Neural cell (in vitro differentiated cells): ENCODE measurements at regions not wholly inside any gene's neighbourhood (a gene's known extent, or its start where the extent isn't known, plus 50 kb on each side); places are given as distances from the start of the nearest gene placed in this dataset.

Source experiments
- H2AFZ ChIP-seq: fragments of 200-600, 300-800 bp; sonication (generic), shearing (Covaris generic); 2 replicates; pipeline ENCODE4 v1.6.0; 2014; ENCODE audit warnings: low read depth, mild to moderate bottlenecking, antibody characterized with exemption, low read length, moderate library complexity
- H3F3A ChIP-seq: fragments of 200-600 bp; shearing (Covaris generic); 2 replicates; pipeline ENCODE4 v1.6.1; 2016; ENCODE audit warnings: mild to moderate bottlenecking, moderate library complexity, mixed read lengths, antibody characterized with exemption, low read length; ENCODE audit not compliant: insufficient read depth, poor library complexity, severe bottlenecking
- H3K27ac ChIP-seq: fragments of 200-600, 300-800 bp; sonication (generic), shearing (Covaris generic); 2 replicates; pipeline ENCODE4 v1.5.1; 2014; ENCODE audit warnings: mild to moderate bottlenecking, low read length, moderate library complexity
- H3K27me3 ChIP-seq: fragments of 300-800, 200-600 bp; sonication (generic), shearing (Covaris generic); 2 replicates; pipeline ENCODE4 v1.6.0; 2014; ENCODE audit warnings: mild to moderate bottlenecking, low read depth, low read length, moderate library complexity; ENCODE audit not compliant: insufficient read depth
- H3K36me3 ChIP-seq: fragments of 300-800, 200-600 bp; sonication (generic), shearing (Covaris generic); 2 replicates; pipeline ENCODE4 v1.5.1; 2014; ENCODE audit warnings: mild to moderate bottlenecking, antibody characterized with exemption, low read length, moderate library complexity; ENCODE audit not compliant: insufficient read depth
- H3K4me2 ChIP-seq: fragments of 300-800, 200-600 bp; sonication (generic), shearing (Covaris generic); 2 replicates; pipeline ENCODE4 v1.6.0; 2014; ENCODE audit warnings: mild to moderate bottlenecking, low read length
- H3K4me3 ChIP-seq: fragments of 300-800, 200-600 bp; sonication (generic), shearing (Covaris generic); 2 replicates; pipeline ENCODE4 v1.5.1; 2014; ENCODE audit warnings: mild to moderate bottlenecking, low read length, moderate library complexity
- H3K79me2 ChIP-seq: fragments of 200-600 bp; shearing (Covaris generic); replicated peaks from 2 replicates; pipeline ENCODE4 v1.6.0; 2014; ENCODE audit warnings: mild to moderate bottlenecking, low read length, moderate library complexity; ENCODE audit not compliant: insufficient read depth
- H3K9ac ChIP-seq: fragments of 300-800, 200-600 bp; sonication (generic), shearing (Covaris generic); 2 replicates; pipeline ENCODE4 v1.6.1; 2016; ENCODE audit warnings: mild to moderate bottlenecking, low read length, mixed read lengths
- H3K9me2 ChIP-seq: fragments of 200-600 bp; shearing (Covaris generic); 2 replicates; pipeline ENCODE4 v1.6.1; 2016; ENCODE audit warnings: mild to moderate bottlenecking, low read length, mixed read lengths; ENCODE audit not compliant: insufficient read depth
- H3K9me3 ChIP-seq: fragments of 200-600, 300-800 bp; sonication (generic), shearing (Covaris generic); 2 replicates; pipeline ENCODE4 v1.6.1; 2016; ENCODE audit warnings: mild to moderate bottlenecking, mixed run types, low read length, moderate library complexity, mixed read lengths
- H4K20me1 ChIP-seq: fragments of 200-600 bp; shearing (Covaris generic); 2 replicates; pipeline ENCODE4 v1.6.1; 2016; ENCODE audit warnings: mild to moderate bottlenecking, mixed run types; ENCODE audit not compliant: insufficient read depth
- EP300 ChIP-seq: fragments of 450-650 bp; conservative IDR thresholded peaks from 2 replicates; pipeline ENCODE4 v1.6.1; 2014; ENCODE audit warnings: antibody characterized with exemption, mild to moderate bottlenecking, moderate library complexity; ENCODE audit not compliant: poor library complexity, severe bottlenecking
- EZH2 ChIP-seq: fragments of 200-600, 300-800 bp; shearing (Covaris generic), sonication (generic); IDR thresholded peaks from 2 replicates; pipeline ENCODE4 v1.6.1; 2014; ENCODE audit warnings: antibody characterized with exemption, low read length, borderline replicate concordance, mild to moderate bottlenecking; ENCODE audit not compliant: insufficient read depth, poor library complexity, severe bottlenecking
- MXI1 ChIP-seq: fragments of 450-650 bp; conservative IDR thresholded peaks from 2 replicates; pipeline ENCODE4 v1.6.1; 2014; ENCODE audit warnings: antibody characterized with exemption, mild to moderate bottlenecking; ENCODE audit not compliant: poor library complexity, severe bottlenecking
- POLR2AphosphoS5 ChIP-seq: IDR thresholded peaks from 2 replicates; pipeline ENCODE4 v1.6.1; 2012
- RAD21 ChIP-seq: fragments of 450-650 bp; conservative IDR thresholded peaks from 2 replicates; pipeline ENCODE4 v1.6.1; 2014; ENCODE audit warnings: antibody characterized with exemption, mild to moderate bottlenecking, moderate library complexity
- REST ChIP-seq: IDR thresholded peaks from 2 replicates; pipeline ENCODE4 v1.6.1; 2012; ENCODE audit warnings: borderline replicate concordance
- SMC3 ChIP-seq: fragments of 450-650 bp; conservative IDR thresholded peaks from 2 replicates; pipeline ENCODE4 v1.6.1; 2014; ENCODE audit warnings: antibody characterized with exemption, mild to moderate bottlenecking, moderate library complexity; ENCODE audit not compliant: poor library complexity
- TAF1 ChIP-seq: IDR thresholded peaks from 2 replicates; pipeline ENCODE4 v1.6.1; 2012; ENCODE audit warnings: low read depth
- TF ChIP-seq, protein P1 (sequence below): fragments of 450-650 bp; IDR thresholded peaks from 2 replicates; pipeline ENCODE4 v1.5.1; 2014; ENCODE audit warnings: antibody characterized with exemption, mild to moderate bottlenecking, moderate library complexity; ENCODE audit not compliant: poor library complexity, severe bottlenecking

DNA sequence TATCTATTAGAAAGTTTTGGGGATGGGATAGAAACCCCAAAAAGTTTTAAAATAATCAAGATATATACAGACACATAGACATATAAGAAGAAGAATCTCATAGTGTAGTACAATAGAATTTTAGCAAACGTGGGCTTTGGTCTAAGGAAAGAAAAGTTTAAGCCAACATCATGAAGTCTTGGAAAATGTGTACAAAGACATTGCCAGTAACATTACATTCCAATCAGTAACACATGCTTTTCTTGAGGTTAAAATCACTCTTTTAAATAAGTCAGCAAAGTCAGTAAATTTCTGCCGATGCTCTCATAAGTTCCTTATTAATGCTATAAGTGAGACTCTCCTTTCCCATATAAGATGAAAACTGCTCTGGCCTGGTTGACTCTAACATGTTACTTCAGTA lies 201.1 kb upstream of the LRIG3 start:
- Histone ChIP-seq H3K9me2 (no peaks in the 10 kb centered on the region), H3F3A (no peaks in the 10 kb centered on the region), H3K4me3 (no peak overlapping the region), H3K9me3 (no peaks in the 10 kb centered on the region), H3K4me2 (no peak overlapping the region), H4K20me1 (no peaks in the 10 kb centered on the region), H2AFZ (no peak overlapping the region), H3K27me3 (no peaks in the 10 kb centered on the region), H3K9ac (no peak overlapping the region), H3K36me3 (no peaks in the 10 kb centered on the region), H3K79me2 (no peaks in the 10 kb centered on the region), H3K27ac (no peak overlapping the region)
- no peak for TF ChIP-seq EP300
- TF ChIP-seq, protein P1, sequence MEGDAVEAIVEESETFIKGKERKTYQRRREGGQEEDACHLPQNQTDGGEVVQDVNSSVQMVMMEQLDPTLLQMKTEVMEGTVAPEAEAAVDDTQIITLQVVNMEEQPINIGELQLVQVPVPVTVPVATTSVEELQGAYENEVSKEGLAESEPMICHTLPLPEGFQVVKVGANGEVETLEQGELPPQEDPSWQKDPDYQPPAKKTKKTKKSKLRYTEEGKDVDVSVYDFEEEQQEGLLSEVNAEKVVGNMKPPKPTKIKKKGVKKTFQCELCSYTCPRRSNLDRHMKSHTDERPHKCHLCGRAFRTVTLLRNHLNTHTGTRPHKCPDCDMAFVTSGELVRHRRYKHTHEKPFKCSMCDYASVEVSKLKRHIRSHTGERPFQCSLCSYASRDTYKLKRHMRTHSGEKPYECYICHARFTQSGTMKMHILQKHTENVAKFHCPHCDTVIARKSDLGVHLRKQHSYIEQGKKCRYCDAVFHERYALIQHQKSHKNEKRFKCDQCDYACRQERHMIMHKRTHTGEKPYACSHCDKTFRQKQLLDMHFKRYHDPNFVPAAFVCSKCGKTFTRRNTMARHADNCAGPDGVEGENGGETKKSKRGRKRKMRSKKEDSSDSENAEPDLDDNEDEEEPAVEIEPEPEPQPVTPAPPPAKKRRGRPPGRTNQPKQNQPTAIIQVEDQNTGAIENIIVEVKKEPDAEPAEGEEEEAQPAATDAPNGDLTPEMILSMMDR, result no peak
- no peak for TF ChIP-seq POLR2AphosphoS5
- no peak for TF ChIP-seq RAD21
- TF ChIP-seq REST, result no peak
- TF ChIP-seq MXI1, result no peak
- no peak for TF ChIP-seq EZH2
- TF ChIP-seq SMC3, result no peak
- no peak for TF ChIP-seq TAF1

GRCh38 chr12:59119676-59120075 lies 199.4 kb upstream of the LRIG3 start:
- Histone ChIP-seq H2AFZ (no peak overlapping the region), H4K20me1 (no peaks in the 10 kb centered on the region), H3K9me3 (no peaks in the 10 kb centered on the region), H3K27ac (no peak overlapping the region), H3K27me3 (no peaks in the 10 kb centered on the region), H3K4me2 (no peak overlapping the region), H3K9me2 (no peaks in the 10 kb centered on the region), H3K79me2 (no peaks in the 10 kb centered on the region), H3K36me3 (no peaks in the 10 kb centered on the region), H3F3A (no peaks in the 10 kb centered on the region), H3K9ac (no peak overlapping the region), H3K4me3 (no peak overlapping the region)
- TF ChIP-seq POLR2AphosphoS5 (no peak), REST (no peak), SMC3 (no peak), MXI1 (no peak), RAD21 (no peak)
- TF ChIP-seq, protein P1, result no peak
